Mesenchymal stem cell (in vitro differentiated cells and primary cell): ENCODE measurements at regions not wholly inside any gene's neighbourhood (a gene's known extent, or its start where the extent isn't known, plus 50 kb on each side); places are given as distances from the start of the nearest gene placed in this dataset.

Source experiments
- DNase-seq: peaks from one replicate; pipeline ENCODE4 v3.0.0-alpha.2; 2013
- H2AFZ ChIP-seq: one replicate; pipeline ENCODE4 v1.6.1; 2013; ENCODE audit warnings: low read depth, mild to moderate bottlenecking, control low read depth, inconsistent platforms, low read length, moderate library complexity
- H2AK5ac ChIP-seq: 2 replicates; pipeline ENCODE4 v1.6.1; 2013; ENCODE audit warnings: low read length, moderate library complexity, mild to moderate bottlenecking, inconsistent platforms; ENCODE audit not compliant: severe bottlenecking
- H2BK120ac ChIP-seq: one replicate; pipeline ENCODE4 v1.6.1; 2013; ENCODE audit warnings: low read depth, mild to moderate bottlenecking, inconsistent platforms, low read length, moderate library complexity
- H2BK12ac ChIP-seq, 2 experiments: one replicate each; pipeline ENCODE4 v1.6.1; 2013; ENCODE audit warnings: inconsistent platforms in 2 of 2, low read length in 2 of 2, mild to moderate bottlenecking in 2 of 2, moderate library complexity in 2 of 2, control low read depth in 1 of 2
- H2BK15ac ChIP-seq: one replicate; pipeline ENCODE4 v1.6.1; 2013; ENCODE audit warnings: mild to moderate bottlenecking, low read depth, inconsistent platforms; ENCODE audit not compliant: poor library complexity, severe bottlenecking
- H2BK5ac ChIP-seq: 2 replicates; pipeline ENCODE4 v1.6.1; 2013; ENCODE audit warnings: low read depth, mild to moderate bottlenecking, low read length, control low read depth, inconsistent platforms; ENCODE audit not compliant: poor library complexity, severe bottlenecking
- H3K14ac ChIP-seq, 2 experiments: one replicate each; pipeline ENCODE4 v1.6.1; 2013; ENCODE audit warnings: inconsistent platforms in 2 of 2, low read length in 2 of 2, control low read depth in 1 of 2, mild to moderate bottlenecking in 1 of 2, moderate library complexity in 1 of 2
- H3K18ac ChIP-seq, 2 experiments: one replicate each; pipeline ENCODE4 v1.6.1; 2013; ENCODE audit warnings: inconsistent platforms in 2 of 2, low read length in 2 of 2, control low read depth in 1 of 2, low read depth in 1 of 2, mild to moderate bottlenecking in 1 of 2
- H3K23ac ChIP-seq, 2 experiments: one replicate each; pipeline ENCODE4 v1.6.1; 2013; ENCODE audit warnings: inconsistent platforms in 2 of 2, low read length in 2 of 2, mild to moderate bottlenecking in 2 of 2, moderate library complexity in 2 of 2, control low read depth in 1 of 2
- H3K27ac ChIP-seq: 2 replicates; pipeline ENCODE4 v1.5.1; 2013; ENCODE audit warnings: mild to moderate bottlenecking, moderate library complexity, low read length, control low read depth, inconsistent platforms; ENCODE audit not compliant: poor library complexity, severe bottlenecking
- H3K27me3 ChIP-seq, 2 experiments: 2 replicates each; pipeline versions ENCODE4 v1.6.1 to v1.7.0; 2013; ENCODE audit warnings: low read length in 2 of 2, mild to moderate bottlenecking in 2 of 2, moderate library complexity in 2 of 2, control low read depth in 1 of 2, inconsistent platforms in 1 of 2; ENCODE audit not compliant: control insufficient read depth in 1 of 2, insufficient read depth in 1 of 2
- H3K36me3 ChIP-seq, 2 experiments: 2 replicates each; pipeline versions ENCODE4 v1.6.1 to v1.7.0; 2013; ENCODE audit warnings: low read length in 2 of 2, control low read depth in 1 of 2, inconsistent platforms in 1 of 2, low read depth in 1 of 2, mild to moderate bottlenecking in 1 of 2; ENCODE audit not compliant: insufficient read depth in 2 of 2, control insufficient read depth in 1 of 2
- H3K4ac ChIP-seq, 2 experiments: one replicate each; pipeline ENCODE4 v1.6.1; 2013; ENCODE audit warnings: inconsistent platforms in 2 of 2, low read length in 2 of 2, mild to moderate bottlenecking in 2 of 2, moderate library complexity in 2 of 2, control low read depth in 1 of 2, low read depth in 1 of 2
- H3K4me1 ChIP-seq: 2 replicates; pipeline ENCODE4 v1.6.1; 2013; ENCODE audit warnings: low read depth, low read length, control low read depth; ENCODE audit not compliant: control insufficient read depth, insufficient read depth
- H3K4me2 ChIP-seq: 2 replicates; pipeline ENCODE4 v1.6.1; 2013; ENCODE audit warnings: low read length, mild to moderate bottlenecking, inconsistent platforms; ENCODE audit not compliant: poor library complexity, severe bottlenecking
- H3K4me3 ChIP-seq, 2 experiments: 2 replicates each; pipeline versions ENCODE4 v1.5.1 to v1.7.0; 2013; ENCODE audit warnings: low read length in 2 of 2, mild to moderate bottlenecking in 2 of 2, control low read depth in 1 of 2, low read depth in 1 of 2; ENCODE audit not compliant: insufficient read depth in 1 of 2
- H3K79me1 ChIP-seq: replicated peaks from 2 replicates; pipeline ENCODE4 v1.6.1; 2013; ENCODE audit warnings: mild to moderate bottlenecking, control low read depth, low read length, inconsistent platforms; ENCODE audit not compliant: poor library complexity, severe bottlenecking
- H3K9ac ChIP-seq: 2 replicates; pipeline ENCODE4 v1.7.0; 2013; ENCODE audit warnings: mild to moderate bottlenecking, low read length, moderate library complexity
- H3K9me3 ChIP-seq: 2 replicates; pipeline ENCODE4 v1.7.0; 2013; ENCODE audit warnings: mild to moderate bottlenecking, low read length; ENCODE audit not compliant: control insufficient read depth
- H4K8ac ChIP-seq: one replicate; pipeline ENCODE4 v1.6.1; 2013; ENCODE audit warnings: inconsistent platforms, mild to moderate bottlenecking, low read length, moderate library complexity
- H4K91ac ChIP-seq: one replicate; pipeline ENCODE4 v1.6.1; 2013; ENCODE audit warnings: mild to moderate bottlenecking, low read length, inconsistent platforms
- WGBS: methylation state at CpG from one replicate; pipeline ENCODE4 v1.1.7; 2013; ENCODE audit warnings: mixed read lengths; 5-methylcytosine and 5-hydroxymethylcytosine counted together

DNA sequence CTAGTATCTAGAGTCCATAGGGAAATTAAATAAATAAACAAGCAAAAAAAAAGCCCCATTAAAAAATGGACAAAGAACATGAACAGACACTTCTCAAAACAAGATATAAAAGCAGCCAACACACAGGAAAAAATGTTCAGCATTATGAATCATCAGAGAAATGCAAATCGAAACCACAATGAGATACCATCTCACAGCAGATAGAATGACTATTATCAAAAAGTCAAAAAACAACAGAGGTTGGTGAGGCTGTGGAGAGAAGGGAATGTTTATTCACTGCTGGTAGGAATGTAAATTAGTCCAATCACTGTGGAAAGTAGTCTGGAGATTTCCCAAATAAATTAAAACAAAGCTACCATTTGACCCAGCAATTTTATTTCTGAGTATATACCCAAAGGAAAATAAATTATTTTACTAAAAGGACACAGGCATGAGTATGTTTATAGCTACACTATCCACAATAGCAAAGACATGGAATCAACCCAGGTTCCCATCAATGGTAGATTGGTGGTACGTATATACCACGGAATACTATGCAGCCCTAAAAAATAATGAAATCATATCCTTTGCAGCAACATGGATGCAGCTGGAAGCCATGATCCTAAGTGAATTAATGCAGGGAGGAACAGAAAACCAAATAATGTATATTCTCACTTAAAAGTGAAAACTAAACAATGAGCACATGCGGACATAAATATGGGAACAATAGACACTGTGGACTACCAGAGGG lies 366.5 kb upstream of the SEMA3C start:
- Histone ChIP-seq H3K18ac (no peak overlapping the region), H4K91ac (no peak overlapping the region), H2BK15ac (no peak overlapping the region), H4K8ac (no peak overlapping the region), H3K4me2 (no peak overlapping the region), H3K9me3 (no peaks in the 10 kb centered on the region), H3K23ac (no peak overlapping the region), H3K27me3 (no peaks in the 10 kb centered on the region), H3K4ac (no peak overlapping the region), H3K4me3 (no peak overlapping the region), H3K9ac (peak overlapping the region; percentile 65), H3K36me3 (no peaks in the 10 kb centered on the region), H3K79me1 (no peaks in the 10 kb centered on the region), H2AK5ac (peak overlapping the region; percentile 48), H3K4me1 (no peaks in the 10 kb centered on the region), H3K14ac (no peak overlapping the region), H2BK5ac (no peak overlapping the region), H2BK120ac (no peak overlapping the region), H2BK12ac (no peak overlapping the region), H2AFZ (no peak overlapping the region), H3K27ac (peak overlapping the region; percentile 80)
- 94% methylated on average over 3 of the region's 4 CpGs for WGBS
- DNase-seq, result peak; percentile 76

DNA sequence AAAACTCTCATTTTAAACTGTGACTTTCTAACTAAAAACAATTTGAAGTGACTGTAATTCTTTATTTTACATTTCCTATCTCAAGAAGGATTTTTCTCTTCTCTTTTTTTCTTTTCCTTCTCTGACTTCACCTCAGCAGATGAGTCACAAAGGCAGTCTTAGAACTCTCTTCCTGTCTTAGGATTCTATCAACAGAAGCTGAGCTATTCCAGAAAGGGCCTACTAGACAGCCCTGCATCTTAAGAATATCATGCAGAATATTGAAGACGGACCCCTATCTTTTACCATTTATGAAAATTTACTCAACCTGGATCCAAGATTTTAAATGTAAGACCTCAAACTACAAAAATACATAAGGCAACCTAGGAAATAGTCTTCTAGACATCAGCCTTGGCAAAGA lies 365.7 kb upstream of the SEMA3C start:
- Histone ChIP-seq H4K91ac (no peak overlapping the region), H3K36me3 (no peaks in the 10 kb centered on the region), H3K14ac (no peak overlapping the region), H3K9me3 (no peaks in the 10 kb centered on the region), H3K18ac (no peak overlapping the region), H3K79me1 (no peaks in the 10 kb centered on the region), H2BK5ac (no peak overlapping the region), H3K27me3 (no peaks in the 10 kb centered on the region), H3K23ac (no peak overlapping the region), H3K4me1 (no peaks in the 10 kb centered on the region), H2BK120ac (no peak overlapping the region), H3K27ac (peak overlapping the region; percentile 80), H3K4me3 (no peak overlapping the region), H3K4ac (no peak overlapping the region), H2AK5ac (no peak overlapping the region), H2AFZ (no peak overlapping the region), H3K4me2 (no peak overlapping the region), H4K8ac (no peak overlapping the region), H2BK15ac (no peak overlapping the region), H3K9ac (peak overlapping the region; percentile 65), H2BK12ac (no peak overlapping the region)
- peak; percentile 77 for DNase-seq
- 16% methylated on average over 1 of the region's 1 CpG for WGBS

DNA sequence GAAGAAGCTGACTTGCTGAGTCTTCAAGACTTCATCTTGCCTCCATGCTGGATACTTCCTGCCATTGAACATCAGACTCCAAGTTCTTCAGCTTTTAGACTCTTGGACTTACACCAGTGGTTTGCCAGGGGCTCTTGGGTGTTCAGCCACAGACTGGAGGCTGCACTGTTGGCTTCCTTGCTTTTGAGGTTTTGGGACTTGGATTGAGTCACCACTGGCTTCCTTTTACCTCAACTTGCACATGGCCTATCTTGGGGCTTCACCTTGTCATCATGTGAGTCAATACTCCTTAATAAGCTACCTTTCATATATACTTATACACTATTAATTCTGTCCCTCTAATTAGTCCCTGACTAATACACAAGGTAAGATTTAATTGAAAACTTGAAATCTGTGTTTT lies 361.7 kb upstream of the SEMA3C start:
- Histone ChIP-seq H3K23ac (no peak overlapping the region), H3K27ac (no peak overlapping the region), H2AK5ac (no peak overlapping the region), H4K91ac (no peak overlapping the region), H2AFZ (no peak overlapping the region), H3K18ac (no peak overlapping the region), H3K27me3 (no peaks in the 10 kb centered on the region), H3K9ac (no peak overlapping the region), H3K79me1 (no peaks in the 10 kb centered on the region), H3K14ac (no peak overlapping the region), H3K4ac (no peak overlapping the region), H3K36me3 (no peaks in the 10 kb centered on the region), H3K4me3 (no peak overlapping the region), H4K8ac (no peak overlapping the region), H3K9me3 (no peaks in the 10 kb centered on the region), H2BK15ac (no peak overlapping the region), H3K4me1 (no peaks in the 10 kb centered on the region), H2BK120ac (no peak overlapping the region), H3K4me2 (no peak overlapping the region), H2BK5ac (no peak overlapping the region), H2BK12ac (no peak overlapping the region)
- DNase-seq, result no peak

DNA sequence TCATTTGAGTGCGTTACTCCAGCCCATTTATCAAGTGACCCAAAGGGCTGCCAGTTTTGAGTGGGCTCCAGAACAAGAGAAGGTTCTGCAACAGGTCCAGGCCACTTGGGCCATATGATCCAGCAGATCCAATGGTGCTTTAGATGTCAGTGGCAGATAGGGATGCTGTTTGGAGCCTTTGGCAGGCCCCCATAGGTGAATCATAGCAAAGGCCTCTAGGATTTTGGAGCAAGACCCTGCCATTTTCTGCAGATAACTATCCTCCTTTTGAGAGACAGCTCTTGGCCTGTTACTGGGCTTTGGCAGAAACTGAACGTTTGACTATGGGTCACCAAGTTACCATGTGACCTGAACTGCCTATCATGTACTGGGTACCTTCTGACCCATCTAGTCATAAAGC lies 358.8 kb upstream of the SEMA3C start:
- no peak for DNase-seq
- Histone ChIP-seq H2AK5ac (no peak overlapping the region), H3K4ac (no peak overlapping the region), H2AFZ (no peak overlapping the region), H2BK5ac (no peak overlapping the region), H3K9me3 (no peaks in the 10 kb centered on the region), H3K14ac (no peak overlapping the region), H3K23ac (no peak overlapping the region), H2BK120ac (no peak overlapping the region), H3K79me1 (no peaks in the 10 kb centered on the region), H3K27me3 (no peaks in the 10 kb centered on the region), H4K8ac (no peak overlapping the region), H2BK15ac (no peak overlapping the region), H4K91ac (no peak overlapping the region), H3K9ac (no peak overlapping the region), H2BK12ac (no peak overlapping the region), H3K36me3 (no peaks in the 10 kb centered on the region), H3K27ac (no peak overlapping the region), H3K4me3 (no peak overlapping the region), H3K18ac (no peak overlapping the region), H3K4me2 (no peak overlapping the region), H3K4me1 (no peaks in the 10 kb centered on the region)
- 90% methylated on average over 2 of the region's 2 CpGs for WGBS
